ENCODE measurements at regions not wholly inside any gene's neighbourhood (a gene's known extent, or its start where the extent isn't known, plus 50 kb on each side); places are given as distances from the start of the nearest gene placed in this dataset.

GRCh38 chr4:44914748-44915147 lies 188.4 kb upstream of the GNPDA2 start (continued):
- no peak for TF ChIP-seq USF2 (IDR thresholded peaks at IDR 0.05; ENCODE audit: low read depth, low read length)

- no peak overlapping the region for H2AFZ ChIP-seq (replicated peaks; ENCODE audit: low read length, poor library complexity)
- no peaks in the 10 kb centered on the region for H3K9me1 ChIP-seq (ENCODE audit: insufficient read depth, low read length)
- dilution Hi-C loops (cut with HindIII; ENCODE audit: low sequenced_read_pairs, unreplicated experiment) (no loop called here), intact Hi-C loops (cut with micrococcal nuclease) (no loop called here), in situ Hi-C loops (cut with MboI; ENCODE audit: low sequenced_read_pairs) (no loop called here)
- no peak overlapping the region for H3K14ac ChIP-seq (replicated peaks; ENCODE audit: low read depth, low read length)
- ChIA-PET POLR2A (ENCODE audit: unreplicated experiment) (interaction anchor here (0.7 kb wide), 1 partner anchor 29 kb away, joined by 3 read pairs; no protein-coding TSS in a partner anchor), CTCF (interaction anchor here (0.5 kb wide), 1 partner anchor 1356 kb away, joined by 3 read pairs; no protein-coding TSS in a partner anchor)
- no peak overlapping the region for H2BK15ac ChIP-seq (ENCODE audit: low read depth, low read length)
- H2BK5ac ChIP-seq (ENCODE audit: low read depth, low read length, poor library complexity, severe bottlenecking), result no peak overlapping the region
- no peak overlapping the region for H3K9ac ChIP-seq (ENCODE audit: low read depth, low read length)
- no CpG with 5 or more reads among the region's 1 CpG for WGBS, 2 experiments (ENCODE audit: extremely low coverage in 2 of 2, insufficient read length in 1 of 2)
- no peak overlapping the region for H2BK120ac ChIP-seq (ENCODE audit: low read depth, low read length)
- H3K9me3 ChIP-seq (ENCODE audit: control insufficient read depth, insufficient read depth, low read length), result 0 out of 2 replicates have a peak, but pooled peaks cover 2% of the 10 kb centered on the region
- H4K20me1 ChIP-seq (ENCODE audit: insufficient read depth, low read length), result no peaks in the 10 kb centered on the region
- no peak overlapping the region for H3K56ac ChIP-seq (ENCODE audit: extremely low read depth, insufficient read depth, low read length)
- H3K4me1 ChIP-seq (ENCODE audit: control insufficient read depth, insufficient read depth, low read length), result no peaks in the 10 kb centered on the region
- H3K4me2 ChIP-seq (ENCODE audit: low read depth, low read length), result no peak overlapping the region
- no peak overlapping the region for H4K5ac ChIP-seq (ENCODE audit: low read depth, low read length)
- no peaks in the 10 kb centered on the region for H3K27me3 ChIP-seq (ENCODE audit: control insufficient read depth, insufficient read depth, low read length)
- H3K36me3 ChIP-seq (ENCODE audit: control insufficient read depth, insufficient read depth, low read length), result no peaks in the 10 kb centered on the region
- no peak overlapping the region for H3K18ac ChIP-seq (ENCODE audit: low read depth, low read length)
- H3K27ac ChIP-seq (ENCODE audit: insufficient read depth, low read length), result no peak overlapping the region
- no TSS peak for BruUV-seq (replicated peaks)
- H3K79me1 ChIP-seq (ENCODE audit: low read depth in 1 of 2, low read length in 2 of 2), result no peaks in the 10 kb centered on the region
- H4K8ac ChIP-seq (ENCODE audit: low read depth in 2 of 2, low read length in 2 of 2), result no peak overlapping the region
- no peak overlapping the region for H2BK20ac ChIP-seq (ENCODE audit: low read depth, low read length)
- ATAC-seq (ENCODE audit: low read depth) (no peak), DNase-seq (no peak)
- H2AK5ac ChIP-seq (ENCODE audit: low read depth, low read length), result no peak overlapping the region
- no peak overlapping the region for H2AK9ac ChIP-seq (replicated peaks; ENCODE audit: low read depth, low read length, poor library complexity)
- H3K4me3 ChIP-seq (ENCODE audit: insufficient read depth, low read depth, low read length), result no peak overlapping the region
- no peak overlapping the region for H3K23ac ChIP-seq (ENCODE audit: low read depth, low read length)
- no peak overlapping the region for H4K91ac ChIP-seq (ENCODE audit: insufficient read depth, low read depth, low read length)
- no peak overlapping the region for H3K4ac ChIP-seq (ENCODE audit: low read depth, low read length)
- no peak for TF ChIP-seq CEBPB (IDR thresholded peaks at IDR 0.05; ENCODE audit: low read depth, low read length)
- no peak for TF ChIP-seq POLR2A (IDR thresholded peaks at IDR 0.05; ENCODE audit: low read depth, low read length)
- TF ChIP-seq CHD1 (IDR thresholded peaks at IDR 0.05; ENCODE audit: low read depth, low read length), result no peak
- no peak for TF ChIP-seq RCOR1 (IDR thresholded peaks at IDR 0.05; ENCODE audit: insufficient replicate concordance, low read length)
- no peak for TF ChIP-seq ELK1 (IDR thresholded peaks at IDR 0.05; ENCODE audit: borderline replicate concordance, low read depth, low read length)
- no peak for TF ChIP-seq MAZ (IDR thresholded peaks at IDR 0.05; ENCODE audit: borderline replicate concordance, low read depth, low read length)
- no peak for TF ChIP-seq RAD21 (IDR thresholded peaks at IDR 0.05; ENCODE audit: low read length)
- TF ChIP-seq RFX5 (IDR thresholded peaks at IDR 0.05; ENCODE audit: low read depth, low read length), result no peak
- TF ChIP-seq SMC3 (IDR thresholded peaks at IDR 0.05; ENCODE audit: low read depth, low read length), result no peak
- no peak for TF ChIP-seq USF2 (IDR thresholded peaks at IDR 0.05; ENCODE audit: low read depth, low read length)
- no peak for TF ChIP-seq BHLHE40 (IDR thresholded peaks at IDR 0.05; ENCODE audit: low read depth, low read length)
- TF ChIP-seq MAFK (IDR thresholded peaks at IDR 0.05; ENCODE audit: low read depth, low read length), result no peak
- no peak for TF ChIP-seq CTCF (conservative IDR thresholded peaks at IDR 0.05; ENCODE audit: low read depth, low read length)
These were observed 187.9 kb upstream of the GNPDA2 start for GRCh38 chr4:44914223-44914622.

All from IMR-90 (cell line).